HCT116 (cell line): ENCODE measurements at regions not wholly inside any gene's neighbourhood (a gene's known extent, or its start where the extent isn't known, plus 50 kb on each side); places are given as distances from the start of the nearest gene placed in this dataset.

Experiments used
- ATAC-seq: fragments of 200-7000 bp; cut with Tn5 transposase; 2 replicates; pipeline ENCODE4 v1.9.1; 2020; ENCODE audit warnings: mild to moderate bottlenecking, moderate library complexity
- BruUV-seq: library from RNA; stranded (reverse); fragments of 400-500 nt; replicated peaks from 2 replicates; lab custom pipeline; 2021; lab: Mats Ljungman, UMichigan
- CTCF ChIA-PET: fragments of 300-600 bp; sonication (Branson Sonifier 250); formaldehyde crosslinking; loops from one replicate; lab custom pipeline; 2021; ENCODE audit warnings: antibody characterized with exemption; lab: Charles Lee
- POLR2A ChIA-PET: fragments of 300-600, 350-600 bp; sonication (Branson Sonifier 250); formaldehyde crosslinking; loops from one replicate; lab custom pipeline; 2021; ENCODE audit warnings: antibody characterized with exemption; lab: Charles Lee
- RAD21 ChIA-PET, 2 experiments: fragments of 300-600 bp; sonication (Branson Sonifier 250); formaldehyde crosslinking; loops; one replicate each; lab custom pipeline; 2023; ENCODE audit warnings: low total read pairs in 2 of 2; ENCODE audit not compliant: uncharacterized antibody in 2 of 2, unreplicated experiment in 2 of 2, low non-redundant PET in 1 of 2; lab: Charles Lee
- DNase-seq: peaks from one replicate; pipeline ENCODE4 v3.0.0-alpha.2; 2010; ENCODE audit warnings: low read depth, low spot score
- H2AFZ ChIP-seq: fragments of 200-600 bp; shearing (Covaris generic), sonication (generic); 2 replicates; pipeline ENCODE4 v1.6.1; 2017; ENCODE audit warnings: low read depth, mixed run types, mixed read lengths, antibody characterized with exemption, low read length; ENCODE audit not compliant: poor library complexity, severe bottlenecking
- H3K27ac ChIP-seq: 2 replicates; pipeline ENCODE4 v1.5.1; 2012; ENCODE audit warnings: low read depth, low read length
- H3K27me3 ChIP-seq: fragments of 200-600 bp; sonication (generic); 2 replicates; pipeline ENCODE4 v1.6.1; 2016; ENCODE audit warnings: mixed run types, low read length, mixed read lengths; ENCODE audit not compliant: insufficient read depth
- H3K36me3 ChIP-seq, 2 experiments: fragments of 200-500 bp in 1 of 2; fragments of 200-600 bp in 1 of 2; sonication (Bioruptor generic) in 1 of 2; sonication (generic) in 1 of 2; 2 replicates each; pipeline versions ENCODE4 v1.5.1 to v1.6.1; 2014 to 2016; ENCODE audit warnings: low read length in 2 of 2, inconsistent platforms in 1 of 2, mixed read lengths in 1 of 2, mixed run types in 1 of 2; ENCODE audit not compliant: insufficient read depth in 2 of 2, control insufficient read depth in 1 of 2
- H3K4me1 ChIP-seq, 2 experiments: fragments of 200-600 bp in 1 of 2; sonication (generic) in 1 of 2; 2 replicates each; pipeline versions ENCODE4 v1.5.1 to v1.6.1; 2012 to 2017; ENCODE audit warnings: low read length in 2 of 2, inconsistent platforms in 1 of 2, mild to moderate bottlenecking in 1 of 2, mixed read lengths in 1 of 2, mixed run types in 1 of 2, moderate library complexity in 1 of 2; ENCODE audit not compliant: insufficient read depth in 2 of 2, control insufficient read depth in 1 of 2
- H3K4me2 ChIP-seq: fragments of 200-600 bp; sonication (generic); 2 replicates; pipeline ENCODE4 v1.6.1; 2017; ENCODE audit warnings: mixed run types, low read length, mixed read lengths
- H3K4me3 ChIP-seq, 2 experiments: fragments of 200-600 bp in 1 of 2; sonication (generic) in 1 of 2; replicated peaks in 1 of 2; 2 replicates each; pipeline ENCODE4 v1.5.1; 2011 to 2016; ENCODE audit warnings: low read length in 2 of 2, control low read depth in 1 of 2, low read depth in 1 of 2, mild to moderate bottlenecking in 1 of 2, mixed read lengths in 1 of 2, mixed run types in 1 of 2
- H3K79me2 ChIP-seq: fragments of 200-600 bp; sonication (generic); 2 replicates; pipeline ENCODE4 v1.6.1; 2017; ENCODE audit warnings: mild to moderate bottlenecking, mixed run types, low read length, moderate library complexity, mixed read lengths; ENCODE audit not compliant: insufficient read depth
- H3K9ac ChIP-seq: fragments of 200-600 bp; sonication (generic); 2 replicates; pipeline ENCODE4 v1.6.1; 2016; ENCODE audit warnings: low read length, mixed read lengths
- H3K9me2 ChIP-seq: fragments of 200-600 bp; sonication (generic), shearing (Covaris generic); 2 replicates; pipeline ENCODE4 v1.6.1; 2017; ENCODE audit warnings: mixed run types, mild to moderate bottlenecking, moderate library complexity; ENCODE audit not compliant: insufficient read depth
- H3K9me3 ChIP-seq, 2 experiments: fragments of 200-500 bp in 1 of 2; fragments of 200-600 bp in 1 of 2; sonication (Bioruptor generic) in 1 of 2; sonication (generic) in 1 of 2; 2 replicates each; pipeline ENCODE4 v1.6.1; 2014 to 2017; ENCODE audit warnings: low read length in 2 of 2, mixed read lengths in 2 of 2, inconsistent platforms in 1 of 2, low read depth in 1 of 2, mild to moderate bottlenecking in 1 of 2, mixed run types in 1 of 2, moderate library complexity in 1 of 2; ENCODE audit not compliant: control insufficient read depth in 1 of 2, insufficient read depth in 1 of 2
- H4K20me1 ChIP-seq: fragments of 200-600 bp; sonication (generic), shearing (Covaris generic); 2 replicates; pipeline ENCODE4 v1.6.1; 2017; ENCODE audit warnings: mixed run types, mild to moderate bottlenecking, moderate library complexity; ENCODE audit not compliant: insufficient read depth
- ATF3 ChIP-seq: IDR thresholded peaks from 2 replicates; pipeline ENCODE4 v1.6.1; 2012
- EGR1 ChIP-seq: IDR thresholded peaks from 2 replicates; pipeline ENCODE4 v1.6.1; 2012; ENCODE audit warnings: low read depth
- ELF1 ChIP-seq: IDR thresholded peaks from 2 replicates; pipeline ENCODE4 v1.6.1; 2012; ENCODE audit warnings: low read depth, borderline replicate concordance
- POLR2A ChIP-seq: IDR thresholded peaks from 2 replicates; pipeline ENCODE4 v1.7.0; 2011; ENCODE audit warnings: borderline replicate concordance; ENCODE audit not compliant: insufficient read depth, insufficient read length; ENCODE audit errors: extremely low read depth
- POLR2AphosphoS5 ChIP-seq: IDR thresholded peaks from 2 replicates; pipeline ENCODE4 v1.6.1; 2011; ENCODE audit warnings: mild to moderate bottlenecking, low read depth, low read length, moderate library complexity
- RAD21 ChIP-seq: IDR thresholded peaks from 2 replicates; pipeline ENCODE4 v1.6.1; 2012; ENCODE audit warnings: low read depth, mild to moderate bottlenecking
- TCF7L2 ChIP-seq: IDR thresholded peaks from 2 replicates; pipeline ENCODE4 v1.7.0; 2011; ENCODE audit warnings: borderline replicate concordance, inconsistent platforms; ENCODE audit not compliant: insufficient read depth, insufficient read length; ENCODE audit errors: extremely low read depth
- ZFX ChIP-seq: fragments of 450-650 bp; IDR thresholded peaks from 2 replicates; pipeline ENCODE4 v1.6.1; 2017
- ZNF274 ChIP-seq: fragments of 200-500 bp; sonication (Bioruptor generic); IDR thresholded peaks from 2 replicates; pipeline ENCODE4 v1.6.1; 2014; ENCODE audit warnings: mild to moderate bottlenecking, low read depth, low read length, inconsistent platforms
- intact Hi-C: fragments of 100-400 bp; cut with micrococcal nuclease; formaldehyde crosslinking; loops from 2 replicates; pipeline ENCODE4 v1.10.0; 2022
- TF ChIP-seq, protein P1 (sequence below): IDR thresholded peaks from 2 replicates; pipeline ENCODE4 v1.6.1; 2011; ENCODE audit warnings: mild to moderate bottlenecking, low read length, moderate library complexity; ENCODE audit not compliant: insufficient replicate concordance; ENCODE audit errors: extremely low read depth

GRCh38 chr7:52615021-52615695 lies 420.3 kb upstream of the POM121L12 start:
- no peaks in the 10 kb centered on the region for H3K79me2 ChIP-seq
- H3K9ac ChIP-seq, result no peak overlapping the region
- CTCF ChIA-PET, result no interaction called here
- H3K9me2 ChIP-seq, result no peaks in the 10 kb centered on the region
- no peaks in the 10 kb centered on the region; a peak in 1 of 4 replicates for H3K36me3 ChIP-seq
- TF ChIP-seq EGR1 (no peak), ZNF274 (no peak)
- TF ChIP-seq, all 23 proteins: peak for 0
- no peak overlapping the region for H3K4me2 ChIP-seq
- ChIA-PET POLR2A (no interaction called here), RAD21 (no interaction called here)
- no peaks in the 10 kb centered on the region for H3K4me1 ChIP-seq
- peaks cover 7 to 31% of the 10 kb centered on the region in 2 experiments; a peak in 2 of 4 replicates for H3K9me3 ChIP-seq
- H3K27me3 ChIP-seq, result no peaks in the 10 kb centered on the region
- DNase-seq, result no peak
- no peak for ATAC-seq
- no peaks in the 10 kb centered on the region for H4K20me1 ChIP-seq
- H3K4me3 ChIP-seq, result no peak overlapping the region
- no peak overlapping the region for H2AFZ ChIP-seq
- H3K27ac ChIP-seq, result no peak overlapping the region
- BruUV-seq, result no TSS peak
- intact Hi-C loops, result no loop called here

GRCh38 chr7:52609511-52609910 lies 425.9 kb upstream of the POM121L12 start:
- no peak overlapping the region for H3K27ac ChIP-seq
- RAD21 ChIA-PET, result no interaction called here
- no peak overlapping the region for H3K4me3 ChIP-seq
- intact Hi-C loops, result no loop called here
- H3K9me2 ChIP-seq, result no peaks in the 10 kb centered on the region
- H3K79me2 ChIP-seq, result no peaks in the 10 kb centered on the region
- H3K4me1 ChIP-seq, result no peaks in the 10 kb centered on the region
- POLR2A ChIA-PET, result no interaction called here
- H3K9me3 ChIP-seq, result peaks cover 9 to 26% of the 10 kb centered on the region in 2 experiments; a peak in 3 of 4 replicates
- no peak overlapping the region for H2AFZ ChIP-seq
- H3K4me2 ChIP-seq, result no peak overlapping the region
- BruUV-seq, result no TSS peak
- ATAC-seq (no peak), DNase-seq (no peak)
- no peaks in the 10 kb centered on the region for H3K27me3 ChIP-seq
- no peak overlapping the region for H3K9ac ChIP-seq
- no peaks in the 10 kb centered on the region; a peak in 1 of 4 replicates for H3K36me3 ChIP-seq
- TF ChIP-seq, protein P1, sequence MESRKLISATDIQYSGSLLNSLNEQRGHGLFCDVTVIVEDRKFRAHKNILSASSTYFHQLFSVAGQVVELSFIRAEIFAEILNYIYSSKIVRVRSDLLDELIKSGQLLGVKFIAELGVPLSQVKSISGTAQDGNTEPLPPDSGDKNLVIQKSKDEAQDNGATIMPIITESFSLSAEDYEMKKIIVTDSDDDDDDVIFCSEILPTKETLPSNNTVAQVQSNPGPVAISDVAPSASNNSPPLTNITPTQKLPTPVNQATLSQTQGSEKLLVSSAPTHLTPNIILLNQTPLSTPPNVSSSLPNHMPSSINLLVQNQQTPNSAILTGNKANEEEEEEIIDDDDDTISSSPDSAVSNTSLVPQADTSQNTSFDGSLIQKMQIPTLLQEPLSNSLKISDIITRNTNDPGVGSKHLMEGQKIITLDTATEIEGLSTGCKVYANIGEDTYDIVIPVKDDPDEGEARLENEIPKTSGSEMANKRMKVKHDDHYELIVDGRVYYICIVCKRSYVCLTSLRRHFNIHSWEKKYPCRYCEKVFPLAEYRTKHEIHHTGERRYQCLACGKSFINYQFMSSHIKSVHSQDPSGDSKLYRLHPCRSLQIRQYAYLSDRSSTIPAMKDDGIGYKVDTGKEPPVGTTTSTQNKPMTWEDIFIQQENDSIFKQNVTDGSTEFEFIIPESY, result no peak
- TF ChIP-seq ATF3 (no peak), RAD21 (no peak), POLR2AphosphoS5 (no peak), ZFX (no peak), POLR2A (no peak), TCF7L2 (no peak), ZNF274 (no peak), ELF1 (no peak)
- CTCF ChIA-PET, result no interaction called here
- no peaks in the 10 kb centered on the region for H4K20me1 ChIP-seq
